Breast epithelium (tissue), 3 donors: ENCODE measurements at regions not wholly inside any gene's neighbourhood (a gene's known extent, or its start where the extent isn't known, plus 50 kb on each side); places are given as distances from the start of the nearest gene placed in this dataset.

ENCODE experiments used
- POLR2AphosphoS5 ChIP-seq, 3 donors: sonication (generic); formaldehyde crosslinking; IDR thresholded peaks; one replicate each; pipeline ENCODE4 v1.6.1; 2017; ENCODE audit warnings: antibody characterized with exemption in 3 of 3
- TF ChIP-seq, protein P1 (sequence below), 3 donors: fragments of 450-650 bp; IDR thresholded peaks; one replicate each; pipeline ENCODE4 v1.5.1; 2016 to 2017; ENCODE audit warnings: antibody characterized with exemption in 3 of 3, mild to moderate bottlenecking in 3 of 3, moderate library complexity in 3 of 3

- TF ChIP-seq, protein P1, sequence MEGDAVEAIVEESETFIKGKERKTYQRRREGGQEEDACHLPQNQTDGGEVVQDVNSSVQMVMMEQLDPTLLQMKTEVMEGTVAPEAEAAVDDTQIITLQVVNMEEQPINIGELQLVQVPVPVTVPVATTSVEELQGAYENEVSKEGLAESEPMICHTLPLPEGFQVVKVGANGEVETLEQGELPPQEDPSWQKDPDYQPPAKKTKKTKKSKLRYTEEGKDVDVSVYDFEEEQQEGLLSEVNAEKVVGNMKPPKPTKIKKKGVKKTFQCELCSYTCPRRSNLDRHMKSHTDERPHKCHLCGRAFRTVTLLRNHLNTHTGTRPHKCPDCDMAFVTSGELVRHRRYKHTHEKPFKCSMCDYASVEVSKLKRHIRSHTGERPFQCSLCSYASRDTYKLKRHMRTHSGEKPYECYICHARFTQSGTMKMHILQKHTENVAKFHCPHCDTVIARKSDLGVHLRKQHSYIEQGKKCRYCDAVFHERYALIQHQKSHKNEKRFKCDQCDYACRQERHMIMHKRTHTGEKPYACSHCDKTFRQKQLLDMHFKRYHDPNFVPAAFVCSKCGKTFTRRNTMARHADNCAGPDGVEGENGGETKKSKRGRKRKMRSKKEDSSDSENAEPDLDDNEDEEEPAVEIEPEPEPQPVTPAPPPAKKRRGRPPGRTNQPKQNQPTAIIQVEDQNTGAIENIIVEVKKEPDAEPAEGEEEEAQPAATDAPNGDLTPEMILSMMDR (IDR thresholded peaks at IDR 0.05): no peak
- no peak for TF ChIP-seq POLR2AphosphoS5 (IDR thresholded peaks at IDR 0.05)
Measured at GRCh38 chr1:95660736-95661135, 426.7 kb downstream of the RWDD3 start.
